OCI-LY7 (cell line): ENCODE measurements at regions not wholly inside any gene's neighbourhood (a gene's known extent, or its start where the extent isn't known, plus 50 kb on each side); places are given as distances from the start of the nearest gene placed in this dataset.

ENCODE experiments used
- EZH2phosphoT487 ChIP-seq: fragments of 200-600 bp; sonication (generic); IDR thresholded peaks from 2 replicates; pipeline ENCODE4 v1.6.1; 2018; ENCODE audit warnings: low read depth, borderline replicate concordance, mild to moderate bottlenecking, mixed run types, antibody characterized with exemption, low read length, moderate library complexity, mixed read lengths
- TF ChIP-seq, protein P1 (sequence below): fragments of 200-600 bp; sonication (generic); conservative IDR thresholded peaks from 2 replicates; pipeline ENCODE4 v1.5.1; 2014; ENCODE audit warnings: mild to moderate bottlenecking, antibody characterized with exemption, low read length, moderate library complexity, mixed read lengths

DNA sequence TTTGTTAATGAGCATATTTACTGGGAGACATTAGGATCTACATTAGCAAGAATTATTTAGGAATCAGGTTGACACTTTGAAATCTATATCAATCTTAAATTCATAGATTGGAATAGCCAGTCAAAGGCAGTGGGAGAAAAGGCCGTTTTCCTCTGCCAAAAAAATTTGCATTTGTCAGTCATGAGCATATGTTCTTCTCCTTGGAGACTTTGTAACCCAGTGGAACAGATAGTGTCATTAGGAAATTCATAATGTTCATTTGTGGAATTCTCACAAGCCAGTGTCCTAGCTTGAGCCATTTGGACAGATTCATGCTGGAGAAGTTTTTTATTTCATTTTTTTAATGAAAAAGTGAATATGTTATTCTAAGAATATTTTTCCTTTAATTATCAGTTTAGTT lies 260.1 kb downstream of the OXSM start:
- TF ChIP-seq, protein P1, sequence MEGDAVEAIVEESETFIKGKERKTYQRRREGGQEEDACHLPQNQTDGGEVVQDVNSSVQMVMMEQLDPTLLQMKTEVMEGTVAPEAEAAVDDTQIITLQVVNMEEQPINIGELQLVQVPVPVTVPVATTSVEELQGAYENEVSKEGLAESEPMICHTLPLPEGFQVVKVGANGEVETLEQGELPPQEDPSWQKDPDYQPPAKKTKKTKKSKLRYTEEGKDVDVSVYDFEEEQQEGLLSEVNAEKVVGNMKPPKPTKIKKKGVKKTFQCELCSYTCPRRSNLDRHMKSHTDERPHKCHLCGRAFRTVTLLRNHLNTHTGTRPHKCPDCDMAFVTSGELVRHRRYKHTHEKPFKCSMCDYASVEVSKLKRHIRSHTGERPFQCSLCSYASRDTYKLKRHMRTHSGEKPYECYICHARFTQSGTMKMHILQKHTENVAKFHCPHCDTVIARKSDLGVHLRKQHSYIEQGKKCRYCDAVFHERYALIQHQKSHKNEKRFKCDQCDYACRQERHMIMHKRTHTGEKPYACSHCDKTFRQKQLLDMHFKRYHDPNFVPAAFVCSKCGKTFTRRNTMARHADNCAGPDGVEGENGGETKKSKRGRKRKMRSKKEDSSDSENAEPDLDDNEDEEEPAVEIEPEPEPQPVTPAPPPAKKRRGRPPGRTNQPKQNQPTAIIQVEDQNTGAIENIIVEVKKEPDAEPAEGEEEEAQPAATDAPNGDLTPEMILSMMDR = no peak
- no peak for TF ChIP-seq EZH2phosphoT487
